HG03103 (cell line): ENCODE measurements at regions not wholly inside any gene's neighbourhood (a gene's known extent, or its start where the extent isn't known, plus 50 kb on each side); places are given as distances from the start of the nearest gene placed in this dataset.

Source experiments
- ATAC-seq: cut with Tn5 transposase; IDR thresholded peaks from one replicate; pipeline ENCODE4 v1.9.1; 2021; ENCODE audit warnings: low read depth; ENCODE audit not compliant: unreplicated experiment

GRCh38 chr5:164170814-164171213, 665.4 kb downstream of the MAT2B start:
- ATAC-seq = no peak

DNA sequence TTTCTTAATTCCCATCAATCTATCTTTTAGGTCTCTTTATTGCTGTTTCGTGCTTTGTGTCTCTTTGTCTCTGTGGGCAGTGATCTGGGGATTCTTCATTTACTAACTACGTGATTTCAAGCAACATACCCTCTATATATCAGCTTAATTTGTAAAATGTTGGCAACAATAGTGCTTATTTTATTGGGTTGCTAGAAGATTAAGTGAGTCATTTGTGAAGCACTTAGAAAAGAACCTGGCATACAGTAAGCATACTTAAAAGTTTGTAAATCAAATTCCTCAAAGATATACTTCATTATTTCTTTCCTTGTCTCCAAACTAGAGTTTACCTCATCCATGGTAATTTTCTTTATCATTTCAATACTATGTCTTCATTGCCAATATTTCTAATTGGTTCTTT, 669.7 kb downstream of the MAT2B start:
- ATAC-seq = no peak

DNA sequence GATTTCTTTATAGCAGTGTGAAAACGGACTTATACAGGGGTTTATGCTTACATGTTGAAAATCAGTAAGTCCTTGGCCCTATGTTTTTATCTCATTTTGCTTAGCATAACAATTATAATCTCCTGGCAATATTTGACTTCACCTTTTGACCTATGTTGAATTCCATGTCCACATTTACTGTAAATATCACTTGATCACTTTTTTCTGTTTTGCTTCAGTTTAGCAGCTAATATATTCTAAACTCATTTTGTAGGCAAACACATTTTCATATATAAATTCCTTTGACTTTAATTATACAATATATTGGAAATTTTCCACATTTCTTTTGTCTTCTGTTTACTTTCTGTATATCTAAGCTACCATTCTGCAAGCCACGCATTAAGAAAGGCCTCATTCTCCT, 674.0 kb downstream of the MAT2B start:
- no peak for ATAC-seq

DNA sequence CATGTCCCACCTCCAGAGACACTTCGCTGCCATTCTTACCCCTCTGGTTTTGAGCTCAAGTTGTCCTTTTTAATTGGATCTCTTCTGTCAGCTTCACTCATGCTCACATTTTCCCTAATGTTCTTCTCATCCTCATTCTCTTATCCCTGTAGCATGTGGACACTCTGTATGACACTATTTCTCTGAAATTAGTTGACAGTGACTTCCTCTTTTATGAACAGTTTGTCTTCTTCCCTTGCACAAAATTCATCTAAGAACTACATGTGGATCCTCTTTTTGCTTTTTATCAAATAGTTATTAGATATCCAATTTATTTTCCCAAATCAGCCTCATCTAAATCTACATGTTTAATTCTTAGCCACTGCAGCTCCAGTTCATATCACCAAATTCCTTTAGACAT, 676.2 kb downstream of the MAT2B start:
- no peak for ATAC-seq

GRCh38 chr5:164184158-164184557, 678.7 kb downstream of the MAT2B start:
- ATAC-seq = no peak

DNA sequence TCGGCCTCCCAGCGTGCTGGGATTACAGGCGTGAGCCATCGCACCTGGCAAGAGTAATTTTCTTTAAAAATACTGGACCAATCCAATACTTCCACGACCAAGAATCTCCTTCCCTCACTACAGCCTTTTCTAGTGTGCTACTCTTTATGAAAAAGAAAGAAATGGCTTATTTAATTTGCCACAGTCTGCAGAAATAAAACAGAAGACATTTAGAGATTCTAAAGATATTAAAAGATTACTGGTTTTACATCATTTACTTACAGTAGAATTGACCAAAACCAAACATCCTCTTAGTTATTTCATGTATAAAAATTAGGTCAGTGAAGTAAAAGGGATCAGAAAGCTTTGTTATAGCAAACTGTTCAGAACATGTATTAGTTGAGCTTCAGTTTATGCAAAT, 679.6 kb downstream of the MAT2B start:
- no peak for ATAC-seq

- ATAC-seq = no peak
Observed at GRCh38 chr5:164186550-164186949, 681.1 kb downstream of the MAT2B start.

GRCh38 chr5:164187785-164188184, 682.4 kb downstream of the MAT2B start:
- ATAC-seq = no peak

DNA sequence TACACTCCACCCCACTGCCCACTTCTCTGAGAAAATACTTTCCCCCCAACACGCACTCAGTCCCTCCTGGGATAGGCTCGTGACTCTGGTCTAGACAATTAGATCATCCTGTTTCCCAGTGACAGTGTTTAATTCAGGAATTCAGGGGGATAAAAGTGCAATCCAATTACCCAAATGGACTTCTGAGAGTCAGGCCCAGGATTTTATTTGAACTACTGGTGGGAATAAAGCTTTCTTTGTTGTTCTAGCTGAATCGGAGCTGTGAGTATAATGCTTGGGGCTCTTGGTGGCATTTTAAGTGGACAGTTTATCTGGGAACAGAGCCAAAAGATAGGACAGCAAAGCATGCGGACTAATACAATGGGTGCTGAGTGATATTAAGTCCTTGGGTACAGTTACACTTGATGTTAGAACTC, 683.3 kb downstream of the MAT2B start:
- no peak for ATAC-seq

DNA sequence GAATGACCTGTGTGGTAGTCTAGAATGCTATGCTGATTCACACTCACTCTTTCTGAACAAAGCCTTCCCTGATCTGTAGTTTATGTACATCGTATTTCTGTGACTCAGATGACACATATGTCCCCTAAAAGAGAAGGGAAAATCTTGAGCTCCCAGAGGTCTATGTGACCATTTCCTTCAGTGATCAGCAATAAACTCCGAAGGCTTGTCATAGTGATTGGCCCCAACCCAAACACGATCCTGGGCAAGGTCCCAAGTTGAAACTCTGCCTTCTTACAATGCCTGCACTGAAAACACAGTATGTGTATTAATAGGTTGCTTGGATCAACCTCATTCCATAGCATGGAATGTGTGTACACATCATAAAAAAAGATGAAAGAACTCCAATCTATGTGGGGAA, 685.8 kb downstream of the MAT2B start:
- no peak for ATAC-seq

GRCh38 chr5:164202338-164202737, 696.9 kb downstream of the MAT2B start:
- no peak for ATAC-seq

DNA sequence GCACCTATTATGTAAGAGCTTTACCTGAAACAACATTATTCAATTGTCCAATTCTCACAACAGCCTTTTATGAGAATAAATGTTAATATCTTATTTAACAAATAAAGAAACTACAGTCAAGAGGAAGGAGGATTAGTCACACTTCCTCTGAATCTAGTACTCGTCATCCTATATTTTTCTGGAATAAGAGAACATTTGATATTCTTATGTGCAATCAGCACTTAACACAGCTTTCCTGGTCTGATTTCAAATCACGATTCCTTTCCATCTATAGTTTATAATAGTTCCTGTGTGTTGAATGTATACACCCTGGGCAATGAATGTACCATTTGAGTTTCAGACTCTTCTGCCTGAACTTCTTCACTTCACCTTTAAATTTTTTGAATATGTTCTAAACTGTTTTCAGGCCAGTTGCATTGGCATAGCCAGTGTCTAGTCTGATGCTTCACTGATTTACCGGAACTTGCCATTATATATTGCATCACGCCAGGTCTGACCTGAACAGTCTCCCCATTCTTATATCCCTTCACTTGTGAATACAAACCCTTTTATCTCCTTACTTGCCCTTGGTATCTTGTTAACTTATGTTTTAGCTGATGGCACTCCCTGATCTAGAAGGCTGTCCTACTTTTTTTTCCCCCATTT, 698.3 kb downstream of the MAT2B start:
- ATAC-seq = no peak

DNA sequence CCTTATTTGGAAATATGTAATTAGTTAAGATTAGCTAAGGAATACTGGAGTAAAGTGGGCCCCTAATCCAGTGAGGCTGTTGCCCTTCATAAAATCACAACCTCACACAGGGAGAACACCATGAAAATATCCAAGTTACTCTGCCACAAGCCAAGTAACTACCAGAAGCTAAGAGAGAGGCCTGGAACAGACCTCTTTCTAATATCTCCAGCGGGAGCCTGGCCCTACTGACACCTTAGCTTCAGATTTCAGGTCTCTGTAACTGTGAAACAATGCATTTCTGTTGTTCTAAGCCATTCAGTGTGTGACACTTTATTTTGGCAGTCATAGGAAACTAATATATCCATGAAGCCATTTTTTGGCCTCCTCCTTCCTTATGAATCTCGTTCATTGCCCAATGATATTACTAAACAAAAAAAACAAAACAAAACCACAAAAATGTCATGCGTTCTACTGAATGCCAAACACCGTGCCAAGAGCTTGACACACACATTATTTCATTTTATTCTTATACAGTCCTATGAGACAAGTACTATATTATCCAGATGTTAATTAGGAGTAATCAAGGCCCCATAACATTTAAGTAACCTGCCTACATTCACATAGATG, 699.0 kb downstream of the MAT2B start:
- no peak for ATAC-seq

- no peak for ATAC-seq
Observed at GRCh38 chr5:164206196-164206595, 700.8 kb downstream of the MAT2B start.

DNA sequence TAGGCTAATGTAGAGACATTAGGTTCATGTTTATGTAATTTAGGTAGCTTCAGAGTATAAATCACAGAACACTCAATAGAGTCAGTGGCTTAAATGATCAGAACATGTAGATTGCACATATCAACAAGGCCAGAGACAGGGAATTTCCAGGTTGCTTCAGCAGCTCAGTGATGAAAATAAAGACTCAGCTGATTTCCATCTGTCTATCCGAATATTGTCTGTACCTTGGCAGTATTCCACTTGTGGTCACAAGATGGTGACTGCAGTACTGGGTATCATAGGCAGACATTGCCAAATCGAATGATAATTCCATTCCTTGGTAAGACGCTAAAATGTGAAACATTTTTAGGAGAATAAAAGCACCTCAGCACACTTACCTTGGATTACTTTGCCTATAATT, 702.2 kb downstream of the MAT2B start:
- ATAC-seq = no peak

DNA sequence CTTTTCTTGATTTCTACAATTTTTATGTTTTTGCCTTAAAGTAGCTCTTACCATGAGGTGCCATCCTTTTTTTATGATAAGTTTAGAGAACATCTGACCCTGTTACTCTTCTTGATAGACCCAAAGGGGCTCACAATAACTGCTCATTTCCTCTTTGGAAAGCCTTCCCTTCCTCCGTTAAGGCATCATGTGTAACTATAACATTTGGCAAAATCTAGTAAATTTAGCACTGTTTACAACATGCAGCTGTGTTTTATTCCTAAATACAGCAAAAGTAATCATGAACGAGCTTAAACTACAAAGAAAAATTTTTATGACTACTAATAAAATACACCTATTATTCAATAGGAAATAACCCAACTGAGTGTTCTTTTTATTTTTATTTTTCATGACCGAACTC, 705.1 kb downstream of the MAT2B start:
- no peak for ATAC-seq

- no peak for ATAC-seq
Observed at GRCh38 chr5:164214698-164215097, 709.3 kb downstream of the MAT2B start.

DNA sequence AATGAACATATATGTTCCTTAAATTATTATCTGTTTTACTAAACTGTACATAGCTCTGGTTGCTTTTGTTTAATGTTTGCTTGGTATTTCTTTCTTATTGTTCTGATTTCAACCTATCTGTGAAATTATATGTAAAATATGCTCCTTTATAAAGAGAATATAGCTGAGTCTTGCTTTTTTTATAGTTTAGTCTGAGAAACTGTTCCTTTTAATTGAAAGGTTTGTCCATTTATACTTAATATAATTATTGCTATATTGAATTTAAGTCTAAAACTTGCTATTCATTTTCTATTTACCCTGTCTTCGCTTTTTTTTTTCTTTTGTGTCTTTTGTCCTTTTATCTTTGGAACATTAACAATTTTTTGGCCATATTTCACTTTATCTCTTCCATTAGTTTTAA, 712.0 kb downstream of the MAT2B start:
- no peak for ATAC-seq

- ATAC-seq = no peak
Observed at GRCh38 chr5:164220522-164220921, 715.1 kb downstream of the MAT2B start.

- no peak for ATAC-seq
Observed at GRCh38 chr5:164224236-164224635, 718.8 kb downstream of the MAT2B start.

GRCh38 chr5:164224772-164225171, 719.4 kb downstream of the MAT2B start:
- ATAC-seq = no peak

- ATAC-seq = no peak
Observed at GRCh38 chr5:164230341-164230740, 724.9 kb downstream of the MAT2B start.

GRCh38 chr5:164233791-164234190, 728.4 kb downstream of the MAT2B start:
- ATAC-seq = no peak
